GM21576 (cell line): ENCODE measurements at regions not wholly inside any gene's neighbourhood (a gene's known extent, or its start where the extent isn't known, plus 50 kb on each side); places are given as distances from the start of the nearest gene placed in this dataset.

Source experiments
- ATAC-seq: cut with Tn5 transposase; IDR thresholded peaks from one replicate; pipeline ENCODE4 v1.9.1; 2021; ENCODE audit warnings: mild to moderate bottlenecking, moderate library complexity; ENCODE audit not compliant: unreplicated experiment

DNA sequence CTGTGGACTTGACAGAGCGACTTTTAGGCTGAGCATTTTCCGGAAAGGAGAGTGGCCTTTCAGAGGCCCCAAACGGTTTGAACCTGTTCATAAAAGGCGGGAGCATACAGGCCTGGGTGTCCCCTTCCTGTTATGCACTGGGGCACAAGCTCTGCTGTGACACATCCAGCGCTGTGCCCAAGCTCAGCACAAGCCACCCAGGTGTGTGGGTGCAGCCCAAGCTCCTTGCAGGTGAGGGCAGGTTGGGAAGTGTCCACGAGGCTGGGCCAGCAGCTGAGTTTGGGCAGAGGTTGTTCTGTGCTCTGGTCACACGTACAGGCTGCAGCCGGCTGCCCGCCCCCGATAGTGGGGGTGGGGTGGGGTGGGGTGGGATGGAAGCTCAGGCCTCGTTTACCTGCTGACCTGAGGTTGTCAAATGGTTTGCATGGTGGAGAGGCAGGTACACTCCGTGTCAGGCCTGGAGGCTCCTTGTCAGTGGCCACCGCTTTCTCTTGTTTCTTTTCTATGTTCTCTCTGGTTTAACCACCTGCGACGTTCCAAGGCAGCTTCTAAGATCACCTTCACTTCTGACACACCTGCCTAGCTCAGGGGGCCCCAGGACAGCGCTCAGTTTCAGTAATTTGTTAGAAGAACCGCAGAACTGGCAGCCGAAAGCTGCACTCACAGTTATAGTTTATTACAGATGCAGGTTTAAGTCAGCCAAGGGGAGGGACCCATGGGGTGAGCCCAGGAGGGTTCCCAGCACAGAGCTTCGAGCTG is 194.7 kb upstream of the CIBAR2 start:
- ATAC-seq: no peak

DNA sequence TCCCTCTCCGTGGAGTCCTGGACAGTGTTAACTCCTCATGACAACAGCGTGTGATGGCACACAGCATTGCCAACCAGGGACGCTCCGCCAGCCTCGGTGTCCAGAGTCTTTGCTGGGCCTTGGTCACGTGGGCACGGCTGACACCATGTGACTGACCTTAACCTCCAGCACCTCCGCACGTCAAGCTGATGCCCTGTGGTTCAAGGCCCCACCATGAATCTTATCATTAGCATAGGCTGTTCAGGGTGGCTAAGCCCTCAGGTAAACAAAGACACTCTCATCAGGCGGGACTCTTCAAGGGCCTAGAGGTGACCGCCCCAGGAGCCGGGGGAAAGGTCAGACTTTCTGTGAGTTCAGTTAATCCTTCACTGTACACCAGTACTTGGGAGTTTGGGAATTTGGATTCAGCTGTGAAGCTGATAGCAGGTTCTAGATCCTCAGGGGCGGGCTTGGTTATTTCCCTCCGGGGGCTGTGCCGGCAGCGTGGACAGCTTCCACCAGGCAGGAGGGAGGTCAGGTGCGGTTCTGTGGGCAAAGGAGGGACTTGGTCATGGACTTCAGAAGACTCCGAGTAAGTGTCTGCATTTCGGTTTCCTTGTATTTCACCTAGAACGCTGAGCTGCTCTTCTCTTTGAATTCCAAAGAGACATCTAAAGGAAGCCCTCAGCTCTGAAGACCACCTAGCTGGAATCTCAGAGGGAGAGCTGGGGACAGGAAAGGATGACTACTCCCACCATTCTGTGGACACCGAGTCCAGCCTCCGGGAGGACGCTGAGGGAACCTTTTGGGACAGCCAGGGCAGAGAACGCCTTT is 195.5 kb upstream of the CIBAR2 start:
- no peak for ATAC-seq

DNA sequence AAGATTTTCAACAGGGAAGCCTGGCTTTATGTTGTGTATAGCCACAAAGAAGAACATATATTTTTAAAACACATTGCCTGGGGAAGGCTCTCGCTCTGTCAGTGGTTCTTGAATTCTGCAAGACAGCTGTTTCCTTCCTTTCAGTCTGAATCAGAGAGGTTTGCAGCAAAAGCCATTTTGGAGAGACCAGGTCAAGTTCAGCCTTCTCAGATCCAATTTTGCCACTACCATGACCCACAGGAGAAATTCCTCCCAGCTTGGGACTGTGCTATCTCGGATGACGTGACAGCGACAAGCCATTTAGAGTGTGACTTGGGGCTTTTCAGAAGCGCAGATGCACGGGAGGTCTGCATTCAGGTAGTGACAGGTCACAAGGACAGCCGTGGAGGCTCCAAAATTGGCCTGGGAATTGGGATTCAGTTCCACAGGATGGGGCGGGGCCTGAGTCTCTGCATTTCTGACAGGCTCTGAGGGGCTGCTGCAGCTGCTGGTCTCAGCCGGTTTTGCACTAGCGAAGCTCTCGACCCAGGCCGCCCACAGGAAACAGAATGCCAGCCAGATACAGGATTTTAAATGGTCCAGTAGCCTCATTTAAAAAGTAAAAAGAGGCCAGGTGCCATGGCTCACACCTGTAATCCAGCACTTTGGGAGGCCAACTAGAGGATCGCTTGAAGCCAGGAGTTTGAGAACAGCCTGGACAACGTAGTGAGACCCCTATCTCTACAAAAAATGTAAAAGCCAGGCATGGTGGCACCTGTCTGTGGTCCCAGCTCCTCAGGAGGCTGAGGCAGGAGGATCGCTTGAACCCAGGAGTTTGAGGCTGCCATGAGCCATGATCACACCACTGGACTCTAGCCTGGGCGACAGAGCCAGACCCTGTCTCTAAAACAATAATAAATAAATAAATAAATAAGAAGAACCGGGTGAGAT is 196.6 kb upstream of the CIBAR2 start:
- ATAC-seq: no peak

DNA sequence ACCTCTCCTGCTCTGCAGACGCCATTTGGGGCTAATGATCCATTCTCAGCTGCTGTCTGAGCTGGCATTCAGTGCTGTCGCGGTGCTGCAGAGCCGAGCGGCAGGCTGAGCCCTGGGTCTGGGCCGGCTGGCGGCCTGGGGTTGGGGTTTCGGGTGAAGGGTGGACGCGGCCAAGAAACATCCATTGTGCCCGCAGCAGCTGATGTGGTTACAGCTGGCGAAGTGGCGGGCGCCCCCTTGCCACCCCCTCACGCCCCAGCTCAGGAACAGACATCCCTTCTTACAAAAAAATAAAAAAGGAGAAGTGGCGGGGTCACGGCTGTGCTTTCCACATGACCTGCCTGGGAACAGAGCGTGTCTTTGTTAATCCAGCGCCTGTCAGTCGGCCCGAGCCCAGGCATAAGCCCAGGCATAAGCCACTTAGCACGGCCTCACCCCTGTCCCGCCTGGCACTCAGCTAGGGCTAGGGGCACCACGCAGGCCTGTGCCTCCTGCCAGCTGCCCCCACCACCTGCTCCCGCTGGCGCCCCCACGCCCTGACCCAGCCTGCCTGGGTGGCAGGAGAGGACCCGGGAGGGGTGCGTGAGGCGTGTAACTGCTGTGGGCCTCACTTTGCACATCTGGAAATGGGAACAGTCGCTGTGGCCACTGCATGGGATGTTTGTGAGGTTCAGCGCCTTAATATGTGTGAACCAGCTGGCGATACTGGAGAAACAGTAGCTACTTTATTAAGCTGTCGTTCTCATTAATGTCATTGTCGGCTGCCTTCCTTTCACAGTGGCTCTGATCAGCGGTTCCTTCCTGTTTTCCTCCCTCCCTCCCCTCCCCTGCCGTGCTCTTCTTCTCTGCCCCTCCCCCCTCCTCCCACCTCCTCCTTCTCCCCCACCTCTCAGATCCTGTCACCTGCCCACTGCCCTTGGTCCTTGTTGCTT is 197.7 kb upstream of the CIBAR2 start:
- no peak for ATAC-seq

DNA sequence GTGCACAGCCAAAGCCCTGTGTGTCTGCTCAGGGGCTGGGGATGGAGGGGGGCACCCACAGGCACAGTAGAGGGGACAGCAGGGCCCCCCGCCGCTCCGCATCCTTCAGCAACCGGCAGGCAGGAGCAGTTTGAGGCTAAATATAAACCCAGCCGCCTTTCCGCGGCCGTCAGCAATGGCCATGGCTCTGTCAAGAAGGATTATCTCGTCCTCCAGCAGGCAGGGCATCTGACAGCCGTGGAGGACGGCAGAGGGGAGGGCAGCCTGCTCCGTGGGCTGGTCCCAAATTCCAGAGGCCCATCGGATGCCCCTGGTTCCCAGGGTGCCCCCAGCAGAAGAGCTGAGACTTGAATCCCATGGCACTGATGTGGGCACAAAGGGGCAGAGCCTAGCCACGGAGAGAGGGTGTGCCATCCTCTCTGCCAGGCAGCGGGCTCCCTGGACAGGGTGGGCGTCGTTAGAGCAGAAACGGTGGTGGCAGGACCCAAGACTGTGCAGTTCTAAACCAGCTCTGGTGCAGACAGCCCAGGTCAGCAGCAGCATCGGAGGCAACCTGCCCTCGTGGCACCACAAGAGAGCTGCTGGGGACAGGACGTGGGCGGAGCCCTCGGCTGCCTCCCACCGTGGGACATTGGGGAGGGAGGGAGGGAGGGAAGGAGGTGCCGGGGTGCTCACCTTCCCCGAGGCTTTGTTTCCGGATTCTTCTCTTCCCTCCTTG is 198.8 kb upstream of the CIBAR2 start:
- ATAC-seq: no peak

DNA sequence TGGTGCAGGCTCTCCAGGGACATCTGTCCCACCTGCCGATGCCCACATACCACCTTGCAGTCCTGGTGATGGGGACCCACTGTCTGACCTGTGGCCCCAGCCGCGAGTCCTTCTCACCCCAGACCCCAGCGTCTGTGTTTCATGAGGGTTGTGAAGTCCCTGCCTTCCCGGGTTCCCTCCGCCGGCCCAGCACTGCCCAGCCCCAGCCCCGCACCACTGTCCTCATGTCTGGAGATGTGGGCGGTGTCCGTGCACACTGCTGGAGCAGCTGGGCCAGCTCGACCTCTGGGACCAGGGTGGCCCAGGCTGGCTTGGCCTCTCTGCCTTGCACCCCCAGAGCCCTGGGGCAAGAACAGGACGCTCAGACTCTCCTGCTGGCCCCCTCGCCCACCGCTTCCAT is 199.5 kb upstream of the CIBAR2 start:
- no peak for ATAC-seq

DNA sequence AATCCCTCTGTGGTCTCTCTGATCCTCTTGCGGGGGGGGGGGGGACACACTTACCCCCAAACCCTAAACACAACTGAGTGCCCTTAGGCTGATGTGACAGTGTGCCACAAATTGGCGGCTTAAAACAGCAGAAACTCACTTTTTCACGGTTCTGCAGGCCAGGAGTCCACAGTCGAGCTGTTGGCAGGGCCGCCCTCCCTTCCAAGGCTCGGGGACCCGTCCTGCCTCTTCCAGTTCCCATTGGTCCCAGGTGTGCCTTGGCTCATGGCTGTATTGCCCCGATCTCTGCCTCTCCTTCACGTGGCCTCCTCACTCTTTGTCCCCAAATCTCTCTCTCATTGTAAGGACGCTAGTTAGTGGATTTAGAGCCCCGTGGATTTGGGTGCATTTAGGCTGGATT is 199.9 kb upstream of the CIBAR2 start:
- no peak for ATAC-seq

DNA sequence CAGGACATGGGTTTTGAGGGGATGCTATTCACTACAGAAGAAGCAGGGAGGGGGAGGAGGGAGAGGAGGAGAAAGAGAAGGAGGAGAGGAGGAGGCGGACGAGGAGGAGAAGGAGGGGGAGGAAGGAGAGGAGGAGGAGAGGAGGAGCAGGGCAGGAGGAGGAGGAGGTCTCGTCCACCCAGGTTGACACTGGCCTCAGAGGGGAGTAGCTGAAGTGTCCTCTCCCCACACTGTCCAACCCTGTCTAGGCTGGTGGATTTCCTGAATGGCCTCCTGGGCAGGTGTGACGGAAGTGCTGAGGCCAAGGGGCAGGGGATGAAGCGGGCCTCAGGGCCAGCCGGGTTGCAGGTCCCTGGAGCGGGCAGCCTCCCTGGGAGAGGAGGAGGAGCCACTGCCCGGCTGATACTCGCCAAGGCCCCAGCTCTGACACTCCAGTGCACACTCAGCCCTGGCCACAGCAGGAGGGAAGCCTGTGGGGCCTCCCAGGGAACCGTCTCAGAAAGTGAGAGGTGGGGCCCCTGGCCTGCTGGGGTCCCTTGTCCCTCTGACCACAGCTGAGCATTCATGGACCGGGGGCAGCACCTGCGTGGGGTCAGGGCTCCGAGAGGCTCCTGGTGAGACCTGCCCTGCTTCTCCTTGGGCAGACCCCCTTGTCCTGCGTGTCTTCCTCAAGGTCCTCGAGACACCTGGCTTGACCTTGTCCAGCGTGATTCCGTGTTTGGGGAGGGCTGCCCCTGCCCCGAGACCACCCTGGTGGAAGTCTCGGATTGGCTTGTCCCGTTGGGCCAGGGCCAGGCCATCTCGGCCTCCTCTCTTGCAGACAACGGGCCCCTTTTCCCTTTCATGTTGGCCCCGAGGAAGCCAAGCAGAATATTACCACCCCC is 200.6 kb upstream of the CIBAR2 start:
- ATAC-seq: no peak

DNA sequence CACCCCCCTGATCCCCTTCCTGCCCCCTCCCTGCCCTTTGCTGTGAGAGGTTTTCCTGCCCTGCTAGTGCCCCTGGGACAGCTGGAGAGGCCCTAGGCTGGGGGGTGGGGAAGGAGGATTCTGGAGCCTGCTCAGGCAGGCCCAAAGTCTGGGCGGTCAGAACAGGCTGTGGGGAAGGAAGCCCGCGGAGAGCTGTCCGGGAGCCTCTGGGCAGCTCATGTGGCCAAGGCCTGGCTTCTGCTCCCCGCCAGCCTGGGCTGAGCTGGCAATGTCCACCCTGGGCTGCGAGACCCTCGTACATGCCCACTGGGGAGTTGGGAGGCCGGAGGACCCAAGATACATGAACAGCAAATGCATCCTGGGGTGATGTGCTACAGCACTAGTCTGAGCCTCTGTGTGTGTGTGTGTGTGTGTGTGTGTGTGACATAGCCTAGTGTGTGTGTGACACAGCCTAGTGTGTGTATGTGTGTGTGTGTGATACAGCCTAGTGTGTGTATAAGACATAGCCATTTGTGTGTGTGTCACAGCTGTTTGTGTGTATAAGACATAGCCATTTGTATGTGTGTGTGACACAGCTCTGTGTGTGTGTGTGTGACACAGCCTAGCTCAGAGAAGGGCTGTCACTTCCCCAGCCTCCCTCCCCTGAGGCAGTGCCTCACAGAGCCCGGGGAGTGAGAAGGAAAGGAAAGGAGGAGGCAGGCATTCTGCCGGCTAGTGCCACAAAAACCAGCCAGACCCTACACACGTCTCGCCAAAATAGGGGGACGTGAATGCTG is 201.4 kb upstream of the CIBAR2 start:
- ATAC-seq: no peak

DNA sequence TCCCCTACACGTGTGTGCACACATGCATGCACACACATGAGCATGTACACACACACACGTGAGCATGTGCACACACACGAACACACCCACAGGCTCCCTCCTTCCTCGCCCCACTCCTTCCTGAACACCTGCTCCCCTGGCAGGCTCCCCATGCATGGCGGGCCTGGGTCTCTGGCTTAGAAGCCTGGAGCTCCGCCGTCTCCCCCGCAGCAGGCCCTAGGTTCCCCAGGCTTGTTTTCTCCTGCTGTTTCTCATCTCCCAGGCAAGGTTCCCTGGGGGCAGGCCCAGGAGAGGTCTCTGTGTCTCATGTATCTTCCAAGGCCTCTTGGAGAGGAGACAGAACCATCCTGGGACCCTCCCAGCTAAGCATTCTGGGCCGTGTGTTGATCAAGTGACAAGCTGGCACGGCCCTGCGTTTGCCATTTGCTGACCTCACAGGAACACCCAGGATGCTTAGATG is 202.3 kb upstream of the CIBAR2 start:
- no peak for ATAC-seq

DNA sequence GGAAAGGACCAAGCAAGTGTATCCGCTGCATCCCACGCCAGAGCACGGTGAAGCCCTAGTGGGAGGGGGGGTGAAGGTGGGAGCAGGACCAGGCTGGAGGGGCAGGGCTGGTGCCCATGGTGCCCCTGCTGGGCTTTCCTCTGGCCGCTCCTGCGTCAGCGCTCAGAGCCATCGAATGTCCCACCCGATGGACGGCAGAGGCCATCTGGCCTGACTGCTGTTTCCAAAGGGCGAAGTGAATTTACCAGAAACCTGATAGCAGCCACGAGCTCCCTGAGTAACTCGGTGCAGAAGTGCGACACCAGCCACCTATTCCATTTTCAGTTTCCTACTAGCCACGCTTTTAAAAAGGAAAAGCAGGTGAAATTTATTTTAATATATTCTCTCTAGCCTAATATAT is 203.6 kb upstream of the CIBAR2 start:
- ATAC-seq: no peak

DNA sequence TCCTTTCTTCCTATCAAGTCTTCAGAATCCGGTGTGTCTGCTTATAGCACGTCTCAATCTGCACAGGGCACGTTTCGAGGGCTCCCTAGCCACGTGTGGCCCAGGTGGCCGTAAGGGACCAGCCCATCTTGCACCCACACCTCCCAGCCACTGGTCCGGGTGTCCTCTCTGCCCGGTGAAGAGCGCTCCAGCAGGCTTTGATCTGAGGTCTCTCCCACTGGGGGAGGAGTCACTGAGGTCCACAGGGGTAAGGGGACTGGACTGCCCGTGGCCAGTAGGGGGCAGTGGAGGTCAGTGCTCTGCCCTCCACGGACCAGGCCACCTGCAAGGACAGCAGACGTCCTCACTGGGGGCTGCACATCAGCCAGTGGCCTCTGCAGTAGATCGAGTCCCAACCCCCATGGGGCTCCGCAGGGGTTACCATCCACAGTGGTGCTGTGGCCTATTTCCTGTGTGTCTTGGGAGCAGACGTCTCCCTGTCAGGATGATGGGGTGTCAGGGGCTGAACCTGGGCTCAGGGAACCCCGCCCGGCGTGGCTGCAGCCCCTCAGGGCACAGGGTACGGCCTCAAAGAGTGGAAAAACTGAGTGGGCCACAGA is 204.1 kb upstream of the CIBAR2 start:
- ATAC-seq: no peak

DNA sequence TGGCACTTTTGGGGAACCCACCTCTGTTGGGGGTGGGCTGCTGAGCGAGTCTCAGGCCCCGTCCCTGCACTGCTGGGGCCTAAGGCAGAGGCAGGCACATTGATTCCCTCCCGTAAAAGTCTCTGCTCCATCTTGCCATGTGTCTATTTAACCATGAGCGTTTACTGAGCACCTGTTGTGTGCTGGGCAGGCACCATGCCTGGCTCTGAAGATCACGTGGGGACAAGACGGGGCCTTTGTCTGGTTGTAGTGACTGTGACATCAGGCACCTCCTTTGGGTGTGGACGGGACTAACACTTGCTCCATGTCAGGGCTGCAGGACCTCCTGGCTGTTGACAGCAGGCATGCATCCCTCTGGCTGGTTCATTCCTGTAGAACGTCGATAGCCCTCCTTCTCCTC is 204.7 kb upstream of the CIBAR2 start:
- no peak for ATAC-seq

DNA sequence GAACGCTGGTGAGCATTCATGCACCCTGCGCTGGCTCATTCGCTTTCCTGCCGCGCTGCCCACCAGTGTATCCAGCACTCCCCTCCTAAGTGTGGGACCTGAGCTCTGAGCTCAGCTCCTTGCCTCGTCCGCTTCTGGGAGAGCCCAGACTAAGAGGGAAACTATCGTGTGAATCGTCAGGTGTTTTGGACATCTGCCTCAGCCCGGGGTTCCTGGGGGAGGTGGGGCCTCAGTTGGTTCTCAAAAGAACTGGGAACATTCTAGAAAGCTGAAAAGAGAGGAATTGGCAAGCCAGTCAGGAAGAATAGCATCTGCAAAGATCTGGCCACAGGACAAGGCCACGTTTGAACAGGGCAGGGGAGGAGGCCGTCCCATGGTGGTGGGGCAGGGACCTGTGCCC is 205.4 kb upstream of the CIBAR2 start:
- ATAC-seq: no peak

DNA sequence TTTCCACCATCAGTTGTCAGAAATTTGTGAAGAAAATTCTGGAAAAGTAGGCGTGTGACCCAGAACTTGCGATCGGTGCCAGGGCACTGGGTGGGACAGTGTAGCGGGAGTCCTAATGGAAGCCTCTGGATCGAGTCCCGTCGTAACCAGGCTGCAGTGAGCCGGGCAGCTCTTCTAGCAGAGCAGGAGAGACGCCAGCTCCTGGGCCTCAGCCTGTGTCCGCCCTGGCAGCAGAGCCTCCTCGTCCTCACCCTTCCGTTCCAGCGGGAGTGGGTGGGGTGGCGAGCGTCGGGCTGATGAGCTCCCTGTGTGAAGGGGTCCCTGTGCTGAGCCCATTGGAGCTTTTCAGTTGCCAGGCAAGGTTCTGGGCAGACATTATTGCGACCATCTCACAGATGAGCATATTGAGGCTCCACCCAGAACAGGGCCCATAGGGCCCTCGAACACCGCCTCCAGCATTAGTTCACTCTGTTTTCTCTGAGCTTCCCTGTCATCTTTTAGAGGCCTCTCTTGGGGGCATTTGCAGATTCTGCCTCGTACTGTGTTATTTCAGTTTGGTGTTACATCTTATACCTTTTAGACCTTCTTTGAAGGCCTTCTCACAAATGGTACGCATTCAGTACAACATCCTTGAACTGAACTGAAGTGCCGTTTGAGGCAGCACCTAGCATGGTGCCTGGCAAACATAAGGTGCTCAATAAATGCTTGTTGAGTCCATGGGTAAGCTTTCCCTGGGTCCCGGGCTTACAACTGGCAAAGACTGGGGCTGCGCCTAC is 207.1 kb upstream of the CIBAR2 start:
- no peak for ATAC-seq

DNA sequence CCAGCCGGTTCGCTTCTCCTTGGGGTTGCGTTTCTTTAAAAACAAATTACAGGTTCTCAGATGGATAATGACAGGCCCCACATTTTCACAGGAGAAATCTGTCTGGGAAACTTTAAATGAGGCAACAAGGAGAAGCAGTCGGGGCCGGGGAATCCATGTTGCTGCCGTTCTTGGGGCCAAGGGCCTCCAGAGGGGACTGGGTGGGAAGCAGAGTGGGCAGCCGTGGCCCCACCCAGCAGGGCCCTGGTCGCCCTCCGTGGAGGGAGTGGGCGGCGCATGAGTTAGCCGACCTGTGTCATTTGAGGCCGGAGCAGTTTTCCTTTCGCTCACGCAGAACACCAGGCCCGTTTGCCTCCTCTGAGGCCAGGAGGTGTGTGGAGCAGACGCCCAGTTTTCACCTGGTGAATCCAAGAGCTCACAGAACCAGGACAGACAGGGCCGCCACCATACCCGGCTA is 207.7 kb upstream of the CIBAR2 start:
- no peak for ATAC-seq
